NCI-H748 treated with DMSO at 0.1 percent for 48 hours (cell line): ENCODE measurements at regions not wholly inside any gene's neighbourhood (a gene's known extent, or its start where the extent isn't known, plus 50 kb on each side); places are given as distances from the start of the nearest gene placed in this dataset.
"Not testable (repeated sequence)": the region's sequence is repeated elsewhere in the genome, so short reads cannot be mapped to it uniquely, and the experiment has no call there.

Source experiments
- DNase-seq: peaks from one replicate; lab custom pipeline; 2025; lab: John Stamatoyannopoulos, UW

DNA sequence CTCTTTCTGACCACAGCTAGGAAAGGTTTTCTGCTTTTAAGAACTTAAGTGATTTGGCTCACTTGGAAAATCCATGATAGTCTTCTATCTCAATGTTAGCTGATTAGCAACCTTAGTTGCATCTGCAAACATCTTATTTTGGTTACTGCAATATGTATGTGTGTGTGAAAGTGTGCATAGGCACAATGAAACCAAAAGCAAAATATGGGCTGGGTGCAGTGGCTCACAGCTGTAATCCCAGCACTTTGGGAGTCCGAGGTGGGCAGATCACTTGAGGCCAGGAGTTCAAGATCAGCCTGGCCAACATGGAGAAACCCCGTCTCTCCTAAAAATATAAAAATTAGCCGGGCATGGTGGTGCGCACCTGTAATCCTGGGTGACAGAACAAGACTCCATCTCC is 246.9 kb upstream of the NCAM1 start:
- DNase-seq, result not testable (repeated sequence)

DNA sequence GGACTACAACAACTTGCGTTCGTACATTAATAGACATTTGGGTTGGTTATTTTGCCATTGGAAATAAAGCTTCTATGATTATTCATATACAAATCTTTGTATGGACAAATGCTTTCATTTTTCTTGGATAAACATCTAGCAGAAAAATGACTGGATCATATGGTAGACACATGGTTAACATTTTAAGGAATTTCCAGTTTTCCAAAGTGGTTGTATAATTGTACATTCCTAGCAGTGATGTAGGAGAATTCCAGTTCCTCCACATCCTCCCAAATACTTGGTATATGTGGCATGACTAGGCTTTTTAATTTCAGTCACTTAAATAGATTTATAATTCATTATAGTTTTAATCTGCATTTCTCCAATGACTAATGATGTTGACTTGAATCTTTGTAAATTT is 246.2 kb upstream of the NCAM1 start:
- no peak for DNase-seq

DNA sequence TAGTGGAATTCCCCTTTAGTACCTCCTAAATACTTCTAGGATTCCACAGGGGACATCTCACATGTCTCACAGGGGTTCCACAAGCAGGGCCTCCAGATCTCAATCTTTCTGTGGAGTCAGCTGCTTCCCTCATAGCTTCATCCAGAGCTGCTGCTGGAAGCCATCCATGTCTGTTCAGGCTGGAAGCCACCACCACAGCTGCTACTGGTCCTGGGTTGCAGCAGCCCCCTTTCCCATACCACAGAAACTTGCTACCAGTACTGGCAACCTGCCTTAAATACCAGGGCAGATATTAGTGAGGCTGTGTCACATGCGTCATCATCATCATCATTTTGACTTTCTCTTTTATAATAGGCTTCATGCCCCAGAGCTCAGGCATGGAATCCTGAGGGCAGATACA is 242.7 kb upstream of the NCAM1 start:
- no peak for DNase-seq

DNA sequence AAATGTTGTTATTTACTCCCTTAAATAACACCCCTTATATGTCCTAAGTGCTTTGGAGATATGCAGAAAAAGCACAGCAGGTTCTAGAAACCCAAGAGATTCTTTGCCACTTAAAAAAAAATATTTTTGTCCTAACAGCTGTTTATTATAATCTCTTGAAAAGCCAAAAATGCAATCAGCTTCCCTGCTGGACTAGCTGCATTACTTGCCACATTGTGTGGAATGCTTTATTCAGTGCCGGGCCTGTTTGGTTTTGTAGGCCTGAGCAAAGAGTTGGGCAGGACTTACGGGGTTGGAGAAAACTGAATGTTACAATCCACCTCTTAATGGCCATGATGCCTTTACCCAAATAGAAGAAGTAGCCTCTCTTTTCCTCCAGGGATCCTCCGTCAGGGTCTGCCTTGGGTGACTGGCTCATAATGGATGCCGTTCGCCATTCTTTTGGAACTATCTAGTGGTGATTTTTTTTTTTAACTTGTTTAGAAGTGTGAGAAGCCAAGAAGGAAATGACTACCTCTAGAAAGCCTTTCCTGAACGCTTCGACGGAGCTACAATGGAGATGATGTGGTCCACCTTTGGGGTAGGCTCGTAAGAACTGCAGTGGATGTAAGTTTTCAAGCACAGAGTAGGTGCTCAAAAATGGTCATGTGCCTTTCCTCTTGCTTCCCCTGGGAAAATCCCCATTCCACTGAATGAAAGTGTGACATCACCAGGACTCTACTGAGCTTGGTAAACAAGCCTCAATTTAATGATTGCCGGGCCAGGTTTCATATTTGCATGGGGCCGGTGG is 241.3 kb upstream of the NCAM1 start:
- DNase-seq, result no peak

DNA sequence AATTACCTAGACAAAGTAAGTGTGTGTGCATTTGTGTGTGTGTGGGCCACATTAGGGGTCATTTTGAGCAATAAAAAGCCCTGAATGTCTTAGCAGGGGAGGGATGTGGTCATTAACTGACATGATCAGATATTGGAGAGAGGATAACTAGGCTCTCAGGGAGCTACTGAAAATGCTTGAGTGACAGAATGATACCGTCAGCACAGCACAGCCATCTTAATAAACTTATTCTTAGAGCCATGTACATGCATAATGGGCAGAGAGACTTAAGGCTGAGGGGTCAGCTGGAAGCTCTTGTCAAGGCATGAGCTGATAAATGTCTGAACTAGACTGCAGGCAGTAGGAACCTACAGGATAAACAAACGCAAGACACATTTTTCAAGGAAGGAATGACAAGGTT is 239.1 kb upstream of the NCAM1 start:
- DNase-seq, result no peak

DNA sequence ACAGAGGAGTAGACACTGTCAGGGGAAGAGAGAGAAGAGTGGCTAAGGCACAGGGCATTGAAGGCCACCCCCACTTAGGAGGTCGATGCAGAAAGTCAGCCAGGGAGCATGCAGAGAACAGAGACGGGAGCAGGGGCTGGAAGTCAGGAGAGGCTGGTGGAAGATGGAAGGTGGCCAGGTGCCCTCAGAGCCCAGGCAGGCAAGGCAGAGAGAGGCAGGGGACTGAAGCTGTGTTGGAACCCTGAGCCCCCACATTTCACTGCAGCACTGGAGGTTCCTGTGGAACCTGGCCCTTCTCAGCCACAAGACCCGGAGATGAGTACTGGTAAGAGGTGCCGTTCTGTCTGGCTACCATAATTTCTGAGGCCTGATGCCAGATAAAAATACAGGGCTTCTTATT is 238.3 kb upstream of the NCAM1 start:
- no peak for DNase-seq

DNA sequence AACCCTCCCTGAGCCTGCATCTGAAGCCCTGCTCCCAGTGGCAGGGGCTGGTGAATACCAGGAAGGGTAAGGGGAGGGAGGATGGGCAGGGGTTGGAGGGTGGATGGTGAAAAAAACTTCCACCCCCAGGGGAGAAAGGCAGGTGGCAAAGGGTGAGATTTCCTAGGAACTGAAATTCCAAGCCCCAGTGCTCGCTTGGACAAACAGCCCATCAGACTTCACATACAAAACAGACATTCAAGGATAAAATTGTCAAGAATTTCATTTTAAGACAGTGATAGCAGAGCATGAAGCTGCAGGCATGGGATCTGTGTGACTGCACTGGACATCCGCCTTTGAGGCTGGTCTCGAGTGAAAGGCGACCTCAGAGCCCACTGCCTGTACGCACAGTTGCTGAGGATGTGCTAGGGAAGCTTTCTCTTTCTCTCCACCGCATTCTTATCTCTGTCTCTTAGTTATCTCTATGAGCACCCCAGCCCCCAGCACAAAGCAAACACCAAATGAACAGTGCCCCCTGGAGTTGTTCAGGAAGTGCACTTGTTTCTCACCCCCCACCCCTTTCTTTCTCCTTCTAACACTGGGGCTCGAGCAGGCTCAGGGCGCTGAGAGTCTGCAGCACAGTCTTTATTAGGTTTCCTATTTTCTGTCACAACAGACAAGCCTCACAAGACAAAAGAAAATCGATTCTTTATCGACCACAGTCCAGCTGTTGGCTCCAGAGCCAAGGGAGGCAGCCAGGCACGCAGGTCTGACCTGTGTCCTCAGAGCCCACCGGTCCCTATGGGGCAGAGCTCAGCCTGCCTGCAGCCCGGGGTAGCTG is 237.3 kb upstream of the NCAM1 start:
- DNase-seq, result no peak

DNA sequence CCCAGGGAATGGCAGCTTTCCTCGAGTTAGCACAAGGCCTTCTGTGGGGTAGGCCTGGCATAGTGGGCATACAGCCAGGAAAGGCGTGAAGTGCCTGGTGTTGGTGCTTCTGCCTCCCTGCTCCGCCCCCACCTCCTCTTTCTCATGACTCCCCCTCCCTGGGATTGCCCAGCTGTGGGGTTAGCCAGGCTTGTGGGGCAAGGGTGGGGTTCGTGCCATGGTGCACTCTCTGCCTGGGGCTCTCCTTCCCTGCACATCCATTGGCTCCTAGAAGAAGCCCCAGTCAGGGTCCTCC is 236.8 kb upstream of the NCAM1 start:
- DNase-seq, result no peak

DNA sequence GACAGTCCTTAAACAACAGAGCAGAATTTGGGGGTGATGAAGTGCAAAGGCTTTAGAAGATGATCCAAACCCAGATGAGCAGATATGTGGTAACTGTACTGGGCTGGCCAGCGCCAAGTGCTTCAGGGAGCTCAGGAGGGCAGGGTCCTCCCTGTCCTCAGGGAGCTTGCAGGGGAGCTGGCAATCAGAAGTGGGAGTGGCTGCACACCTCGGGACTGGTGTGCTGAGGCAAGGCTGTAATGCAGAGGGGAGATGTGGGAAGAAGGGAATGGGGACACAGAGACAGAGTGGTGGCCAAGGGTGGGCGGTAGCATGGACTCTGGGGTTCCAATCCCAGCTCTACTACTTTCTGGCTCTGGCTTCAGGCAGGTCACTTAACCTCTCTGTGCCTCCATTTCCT is 235.6 kb upstream of the NCAM1 start:
- DNase-seq, result no peak

DNA sequence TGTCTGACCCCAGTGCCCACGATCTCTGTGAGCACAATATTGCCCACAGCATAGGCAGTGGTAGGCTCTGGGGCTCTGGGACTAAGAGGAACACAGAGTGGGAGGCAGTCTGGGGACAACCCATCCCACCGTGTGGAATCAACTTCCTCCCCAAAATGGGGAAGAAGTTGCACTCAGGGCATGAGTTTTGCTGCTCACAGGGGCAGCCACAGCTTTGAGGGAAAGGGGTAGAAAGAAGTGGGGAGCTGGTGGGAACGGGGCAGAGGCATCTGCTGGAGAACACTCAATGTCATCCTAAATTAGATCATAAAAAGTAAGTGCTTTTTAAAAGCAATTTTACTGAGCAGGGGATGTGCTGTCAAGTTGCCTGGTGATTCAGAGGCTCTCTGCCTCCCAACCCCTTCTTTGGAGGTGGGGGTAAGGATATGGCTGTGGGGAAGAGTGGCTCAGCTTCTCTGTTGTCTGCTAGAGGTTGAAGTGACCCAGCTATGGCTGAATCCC is 233.8 kb upstream of the NCAM1 start:
- no peak for DNase-seq

DNA sequence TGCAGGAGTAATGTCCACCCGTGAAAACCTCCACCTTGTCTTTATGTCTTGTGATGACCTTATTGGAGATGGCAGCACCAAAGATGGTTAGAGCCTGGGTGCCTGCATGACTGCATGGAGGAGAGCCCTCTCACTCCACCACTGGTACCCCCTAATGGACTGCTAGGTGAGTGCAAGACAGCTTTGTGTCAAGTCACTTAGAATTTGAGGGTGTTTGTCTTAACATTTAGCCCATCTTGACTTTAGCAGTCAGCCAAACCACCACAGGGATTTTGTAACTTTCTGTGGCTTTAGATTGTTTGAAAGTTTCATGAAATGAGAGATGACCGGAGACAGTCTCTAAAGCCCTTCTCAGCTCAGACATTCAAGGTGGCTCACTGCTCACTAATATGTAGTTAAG is 232.9 kb upstream of the NCAM1 start:
- no peak for DNase-seq

DNA sequence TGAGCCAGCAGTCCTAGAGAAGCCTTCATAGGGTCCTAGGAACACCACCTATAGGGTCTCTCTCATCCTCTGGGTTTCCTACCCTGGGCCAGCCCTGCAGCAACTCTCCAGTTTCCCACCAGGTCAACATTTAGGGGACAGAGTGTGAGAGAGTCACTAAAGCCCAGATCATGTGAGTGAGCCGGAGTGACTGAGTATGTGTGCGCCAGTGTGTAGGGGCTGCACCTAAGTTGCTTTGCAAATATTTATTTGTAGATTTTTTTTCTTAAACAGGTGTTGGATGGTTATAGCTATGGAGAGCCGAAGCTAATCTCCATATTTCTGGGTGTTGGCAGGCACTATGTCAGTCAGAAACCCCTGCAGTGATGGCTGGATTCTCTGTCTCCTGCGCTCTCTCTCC is 232.5 kb upstream of the NCAM1 start:
- no peak for DNase-seq

DNA sequence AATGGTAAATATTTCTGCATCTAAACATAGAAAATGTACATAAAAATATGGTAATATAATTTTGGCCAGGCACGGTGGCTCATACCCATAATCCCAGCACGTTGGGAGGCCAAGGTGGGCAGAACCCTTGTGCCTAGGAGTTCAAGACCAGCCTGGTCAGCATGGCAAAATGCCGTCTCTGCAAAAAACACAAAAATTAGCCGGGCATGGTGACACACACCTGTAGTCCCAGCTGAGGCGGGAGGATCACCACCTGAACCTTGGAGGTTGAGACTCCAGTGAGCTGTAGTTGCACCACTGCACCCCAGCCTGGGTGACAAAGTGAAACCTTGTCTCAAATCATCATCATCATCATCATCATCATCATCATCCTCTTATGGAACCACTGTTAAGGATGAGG is 230.6 kb upstream of the NCAM1 start:
- DNase-seq, result no peak

DNA sequence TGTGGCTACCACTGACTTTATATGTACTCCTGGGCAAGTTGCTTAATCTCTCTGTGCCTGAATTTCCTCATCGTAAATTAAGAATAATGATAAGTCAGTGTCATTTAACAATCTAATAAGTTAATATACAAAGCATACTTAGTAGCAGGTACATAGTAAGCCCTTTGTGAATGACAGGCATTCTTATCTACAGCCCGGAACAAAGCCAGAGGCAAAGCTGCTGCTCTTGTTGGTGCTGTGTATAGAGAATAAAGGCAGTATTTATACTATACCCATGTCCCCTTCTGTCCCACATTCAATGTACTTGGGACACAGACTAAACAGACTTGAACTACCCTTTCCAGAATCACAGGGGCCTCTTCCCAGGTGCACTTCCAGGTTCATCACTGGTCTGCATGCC is 229.7 kb upstream of the NCAM1 start:
- DNase-seq, result no peak

DNA sequence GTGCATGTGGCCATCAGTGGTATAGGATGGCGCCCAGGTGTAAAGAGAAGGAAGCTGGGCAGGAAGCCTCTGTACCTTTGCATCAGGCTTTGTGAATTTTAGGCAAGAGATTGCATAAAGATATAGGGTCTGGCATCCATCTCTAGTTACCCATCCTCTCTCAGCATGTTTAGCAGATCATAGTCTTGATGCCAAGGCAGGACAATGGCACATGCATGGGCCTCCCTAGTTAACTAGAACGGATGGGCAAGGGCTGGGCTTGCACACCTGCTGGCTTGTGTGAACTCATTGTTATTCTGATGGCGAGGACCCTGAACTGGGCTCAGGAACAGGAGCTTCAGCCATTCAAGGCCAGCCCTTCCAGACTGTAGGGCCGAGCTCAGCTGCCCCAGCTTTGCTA is 229.2 kb upstream of the NCAM1 start:
- DNase-seq, result no peak

DNA sequence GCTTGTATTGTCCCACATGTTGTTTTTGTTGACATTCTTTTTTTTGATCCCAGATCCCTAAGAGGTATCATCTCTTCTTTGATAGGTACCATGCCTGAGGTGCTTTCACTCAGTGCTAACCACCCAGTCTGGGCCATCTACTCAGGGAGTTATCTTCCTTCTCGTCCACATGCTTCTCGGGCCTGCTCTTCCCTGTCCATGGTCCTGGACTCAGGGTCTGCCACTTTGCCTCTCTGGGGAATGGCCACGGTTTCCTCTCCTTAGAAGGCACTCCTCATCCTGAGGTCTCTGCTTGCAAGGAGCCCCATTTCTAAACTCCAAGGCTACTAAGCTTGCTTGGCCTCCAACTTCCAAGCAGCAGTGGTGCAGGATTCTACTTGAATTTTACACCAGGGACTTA is 227.0 kb upstream of the NCAM1 start:
- DNase-seq, result no peak

DNA sequence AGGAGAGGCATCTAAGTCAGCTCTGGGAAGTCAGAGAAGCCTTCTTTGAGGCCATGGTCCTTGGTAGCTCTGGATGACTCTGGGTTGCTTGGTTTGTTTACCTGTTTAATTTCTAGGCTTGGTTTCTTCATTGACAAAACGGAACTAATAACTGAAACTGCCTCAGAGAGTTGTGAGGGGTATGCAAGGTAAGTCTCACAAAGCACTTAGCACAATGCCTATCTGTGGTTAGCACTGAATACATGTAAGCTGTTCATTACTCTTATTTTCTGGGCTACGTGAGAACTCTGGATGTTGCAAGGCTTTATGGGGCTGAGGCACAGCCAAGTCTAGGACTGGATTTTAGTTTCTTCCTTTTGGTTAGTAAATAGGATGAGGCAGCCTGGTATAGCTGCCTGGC is 225.8 kb upstream of the NCAM1 start:
- no peak for DNase-seq

DNA sequence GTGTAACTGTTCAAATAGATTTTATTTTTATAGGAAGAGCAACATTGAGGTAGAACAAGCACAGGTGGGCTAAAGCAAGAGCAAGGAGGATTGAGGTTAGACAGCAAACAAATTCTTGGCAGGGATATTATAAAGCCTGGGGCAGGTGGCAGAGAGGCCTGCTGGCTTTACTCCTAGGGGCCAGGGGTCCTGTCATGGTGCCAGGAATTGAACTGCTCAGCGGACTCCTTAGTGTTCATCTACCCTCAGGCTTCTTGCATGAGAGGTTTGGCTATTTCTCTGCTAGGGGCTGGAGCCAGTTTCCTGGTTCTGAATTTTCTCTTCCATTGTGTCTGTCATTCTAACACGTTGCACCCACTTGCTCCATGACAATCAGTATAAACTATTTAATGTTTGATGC is 217.2 kb upstream of the NCAM1 start:
- DNase-seq, result peak; percentile 0

DNA sequence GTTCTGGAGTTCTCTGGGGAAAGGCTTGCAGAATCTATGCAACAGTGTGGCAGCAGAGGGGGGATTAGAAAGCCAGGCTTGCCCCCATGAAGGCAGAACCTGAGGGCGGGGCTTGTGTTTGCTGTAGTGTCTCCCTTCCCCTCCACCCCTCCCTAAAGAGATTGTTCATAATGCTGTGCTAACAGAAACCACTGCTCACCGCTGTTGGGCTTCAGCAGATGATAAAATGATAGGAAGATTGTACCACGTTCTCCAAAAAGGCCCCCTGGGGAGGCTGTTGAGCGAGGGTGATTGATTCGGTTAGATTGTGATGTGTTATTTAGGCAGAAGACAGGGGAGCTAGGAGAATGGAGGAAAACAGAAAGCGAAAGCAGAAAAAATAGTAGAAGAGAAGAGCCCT is 215.2 kb upstream of the NCAM1 start:
- no peak for DNase-seq

DNA sequence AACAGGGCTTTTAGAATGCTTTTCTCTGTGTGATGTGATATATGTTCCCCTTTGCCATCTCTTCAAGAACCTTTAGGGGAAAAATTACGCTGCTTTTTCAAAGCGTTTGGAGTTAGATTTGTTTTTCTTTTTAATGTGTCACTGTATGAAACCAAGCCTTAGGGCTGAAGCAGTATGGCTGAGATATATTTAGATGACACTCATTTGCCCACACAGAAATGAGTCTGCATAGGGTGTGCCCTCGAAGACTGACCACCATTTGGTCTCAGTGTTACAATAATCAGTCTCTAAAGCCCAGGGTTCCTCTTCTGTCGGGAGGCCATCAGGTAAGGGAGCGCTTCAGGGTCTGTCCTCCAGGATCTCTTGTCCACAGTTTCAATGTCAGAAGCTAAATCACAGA is 213.0 kb upstream of the NCAM1 start:
- DNase-seq, result no peak

DNA sequence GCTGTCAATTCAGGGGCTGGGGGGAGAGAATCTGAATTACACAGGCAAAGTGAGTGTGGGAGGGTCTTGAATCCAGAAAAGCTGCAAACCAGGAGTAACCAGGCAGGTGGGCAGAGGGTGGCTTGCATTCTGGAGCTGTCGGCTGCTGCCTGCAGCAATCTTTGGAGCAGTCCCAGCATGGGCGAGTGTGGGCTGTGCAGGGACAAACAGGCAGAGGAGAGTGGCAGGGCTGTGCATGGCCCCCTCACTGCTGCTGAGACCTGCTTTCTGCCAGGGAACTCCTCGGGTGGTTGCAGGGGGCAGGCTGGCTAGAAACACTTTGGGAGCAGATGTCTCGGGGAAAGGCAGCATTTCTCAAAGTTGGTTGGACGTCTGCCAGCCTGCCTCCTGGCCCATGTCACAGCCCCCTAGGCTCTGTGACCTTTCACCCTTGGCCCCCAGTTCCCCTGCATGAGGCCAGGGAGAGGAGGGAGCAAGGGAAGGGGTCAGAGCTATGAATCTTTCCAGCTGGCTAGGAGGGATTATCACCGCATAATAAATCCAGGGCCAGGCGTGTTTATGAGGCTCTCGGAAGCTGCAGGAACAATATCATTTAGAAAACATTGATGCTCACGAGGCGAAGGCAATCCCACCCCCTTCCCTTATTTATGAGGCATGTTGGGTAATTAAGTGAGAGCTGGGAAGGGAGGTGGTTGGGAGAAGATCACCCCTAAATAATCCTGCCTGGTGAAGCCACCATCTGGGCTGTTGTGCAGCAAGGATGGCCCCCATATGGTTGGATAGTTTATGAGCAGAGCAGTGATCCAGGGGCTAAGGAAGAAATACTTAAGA is 212.3 kb upstream of the NCAM1 start:
- no peak for DNase-seq

DNA sequence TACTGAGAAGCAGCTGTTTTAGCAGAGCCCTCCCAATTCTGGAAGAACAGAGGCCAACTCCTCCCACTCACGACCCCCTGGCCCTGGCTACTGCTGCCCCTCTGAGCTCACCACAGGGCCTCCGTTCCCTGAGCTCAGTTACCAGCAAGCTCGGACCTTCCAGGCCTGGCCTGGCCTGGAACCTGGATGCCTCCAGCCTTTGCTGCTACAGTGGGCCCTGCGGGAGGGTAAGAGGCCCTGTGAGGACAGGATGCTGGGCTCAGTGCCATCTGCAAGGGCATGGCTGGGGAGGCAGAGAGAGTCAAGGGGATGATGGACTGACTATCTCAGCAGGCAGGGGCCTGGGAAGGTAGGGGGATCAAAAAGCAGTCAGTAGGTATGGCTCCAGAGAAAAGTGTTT is 209.9 kb upstream of the NCAM1 start:
- no peak for DNase-seq

DNA sequence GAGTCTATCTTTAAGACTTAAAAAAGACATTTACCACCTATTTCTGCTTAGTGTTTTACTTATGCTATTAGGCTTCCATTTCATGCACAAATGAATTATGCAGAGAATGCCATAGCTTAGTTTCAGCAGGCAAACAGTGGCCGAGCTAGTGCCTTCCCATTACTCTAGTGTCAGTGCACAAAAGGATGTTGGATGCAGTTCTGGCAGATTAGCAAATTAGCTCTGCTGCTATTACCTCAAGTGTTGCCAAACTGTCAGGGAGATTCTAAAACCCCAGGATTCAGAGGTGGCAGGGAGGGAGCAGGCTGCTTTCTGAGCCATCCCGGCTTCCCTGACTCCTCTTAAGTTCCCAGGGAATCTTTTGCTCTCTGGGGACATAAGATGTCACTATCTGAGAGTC is 209.4 kb upstream of the NCAM1 start:
- DNase-seq, result no peak
